K562 (cell line): ENCODE measurements at regions not wholly inside any gene's neighbourhood (a gene's known extent, or its start where the extent isn't known, plus 50 kb on each side); places are given as distances from the start of the nearest gene placed in this dataset.

Source experiments
- DPF2 ChIP-seq: fragments of 450-650 bp; IDR thresholded peaks from 2 replicates; pipeline ENCODE4 v1.6.1; 2016
- HNRNPL ChIP-seq: fragments of 200-400 bp; formaldehyde crosslinking; IDR thresholded peaks from 2 replicates; pipeline ENCODE4 v1.6.1; 2017; ENCODE audit warnings: low read depth, mild to moderate bottlenecking, low read length
- MEF2D ChIP-seq: conservative IDR thresholded peaks from 2 replicates; pipeline ENCODE4 v1.6.1; 2016; ENCODE audit warnings: low read depth, missing genetic modification characterization, missing compliant biosample characterization
- MTA1 ChIP-seq: fragments of 450-650 bp; IDR thresholded peaks from 2 replicates; pipeline ENCODE4 v1.6.1; 2017; ENCODE audit warnings: borderline replicate concordance
- NFYB ChIP-seq: IDR thresholded peaks from 2 replicates; pipeline ENCODE4 v1.6.1; 2011; ENCODE audit warnings: mild to moderate bottlenecking, moderate library complexity; ENCODE audit not compliant: insufficient read length; ENCODE audit errors: extremely low read depth
- NR2C1 ChIP-seq, 2 experiments: fragments of 450-650 bp; IDR thresholded peaks; 2 replicates each; pipeline ENCODE4 v1.6.1; 2017; ENCODE audit warnings: mild to moderate bottlenecking in 2 of 2, antibody characterized with exemption in 1 of 2, inconsistent platforms in 1 of 2, missing compliant biosample characterization in 1 of 2, missing genetic modification characterization in 1 of 2
- PCBP2 ChIP-seq: fragments of 200-400 bp; formaldehyde crosslinking; IDR thresholded peaks from 2 replicates; pipeline ENCODE4 v1.6.1; 2018; ENCODE audit warnings: low read length, low read depth, mild to moderate bottlenecking, moderate library complexity; ENCODE audit not compliant: poor library complexity, severe bottlenecking
- POLR2A ChIP-seq: fragments of 450-650 bp; conservative IDR thresholded peaks from 2 replicates; pipeline ENCODE4 v1.6.1; 2016
- PTBP1 ChIP-seq: fragments of 200-400 bp; formaldehyde crosslinking; IDR thresholded peaks from 2 replicates; pipeline ENCODE4 v1.6.1; 2017; ENCODE audit warnings: low read depth, low read length
- PYGO2 ChIP-seq: fragments of 450-650 bp; IDR thresholded peaks from 2 replicates; pipeline ENCODE4 v1.6.1; 2016; ENCODE audit warnings: mild to moderate bottlenecking, missing genetic modification characterization, moderate library complexity, missing compliant biosample characterization
- SMAD1 ChIP-seq: fragments of 150-350 bp; IDR thresholded peaks from 2 replicates; pipeline ENCODE4 v1.6.1; 2014; ENCODE audit warnings: low read length, low read depth; ENCODE audit not compliant: partially characterized antibody
- TCF3 ChIP-seq: sonication (generic); formaldehyde crosslinking; IDR thresholded peaks from 2 replicates; pipeline ENCODE4 v1.4.0; 2020; ENCODE audit warnings: mild to moderate bottlenecking, missing genetic modification reagents
- TCF7L2 ChIP-seq: fragments of 150-350 bp; IDR thresholded peaks from 2 replicates; pipeline ENCODE4 v1.6.1; 2016; ENCODE audit warnings: low read depth, mild to moderate bottlenecking, low read length, moderate library complexity
- ZNF224 ChIP-seq: sonication (generic); formaldehyde crosslinking; IDR thresholded peaks from 2 replicates; pipeline ENCODE4 v1.8.0; 2022; ENCODE audit warnings: mild to moderate bottlenecking, missing genetic modification reagents
- TF ChIP-seq, protein P1 (sequence below): sonication (generic); formaldehyde crosslinking; IDR thresholded peaks from 2 replicates; pipeline ENCODE4 v1.8.1; 2023; ENCODE audit warnings: mild to moderate bottlenecking, missing genetic modification reagents
- TF ChIP-seq, protein P2 (sequence below): fragments of 250-450 bp; sonication (Bioruptor Pico); IDR thresholded peaks from 2 replicates; pipeline ENCODE4 v1.5.0; 2020; ENCODE audit warnings: mild to moderate bottlenecking
- TF ChIP-seq, protein P3 (sequence below): sonication (generic); formaldehyde crosslinking; IDR thresholded peaks from 2 replicates; pipeline ENCODE4 v1.8.0; 2022; ENCODE audit warnings: mild to moderate bottlenecking, missing genetic modification reagents
- TF ChIP-seq, protein P4 (sequence below): sonication (generic); formaldehyde crosslinking; IDR thresholded peaks from 2 replicates; pipeline ENCODE4 v1.8.1; 2023; ENCODE audit warnings: mild to moderate bottlenecking, missing genetic modification reagents
- TF ChIP-seq, protein P5 (sequence below): fragments of 200-400 bp; formaldehyde crosslinking; IDR thresholded peaks from 2 replicates; pipeline ENCODE4 v1.6.1; 2017; ENCODE audit warnings: mild to moderate bottlenecking, low read depth, low read length, moderate library complexity

DNA sequence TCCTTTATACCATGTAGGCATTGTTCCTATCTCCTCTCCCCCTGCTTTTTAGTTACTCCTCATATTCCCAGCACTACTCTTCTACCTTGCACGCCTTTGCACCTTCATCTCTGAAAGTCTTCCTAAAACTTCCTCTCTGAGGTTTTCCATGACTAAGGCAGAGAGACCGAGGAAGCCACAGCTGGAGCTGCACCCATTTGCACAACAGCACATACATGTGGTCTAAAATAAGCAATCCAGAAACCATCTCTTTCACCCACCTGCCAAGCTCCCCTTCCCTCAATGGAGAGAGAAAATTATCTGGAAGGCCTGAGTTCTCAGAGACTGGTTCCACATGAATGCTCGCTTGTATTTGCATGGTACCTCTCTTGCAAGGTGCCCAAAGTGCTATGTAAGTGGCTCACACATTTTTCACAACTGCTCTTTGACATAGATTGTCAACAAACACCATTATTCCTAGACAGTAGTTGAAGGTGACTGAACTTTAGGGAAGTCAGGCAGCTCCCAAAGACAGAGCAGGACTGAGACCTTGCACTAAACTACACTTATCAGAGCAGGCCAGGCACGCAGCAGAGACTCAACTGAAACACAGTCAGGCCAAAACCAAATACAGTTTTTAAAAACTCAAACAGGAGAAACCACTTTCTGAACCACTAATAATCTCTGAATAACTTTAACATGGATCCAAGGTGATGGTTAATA lies 313.2 kb downstream of the TFAP2A start (continued):
- TF ChIP-seq, protein P1, sequence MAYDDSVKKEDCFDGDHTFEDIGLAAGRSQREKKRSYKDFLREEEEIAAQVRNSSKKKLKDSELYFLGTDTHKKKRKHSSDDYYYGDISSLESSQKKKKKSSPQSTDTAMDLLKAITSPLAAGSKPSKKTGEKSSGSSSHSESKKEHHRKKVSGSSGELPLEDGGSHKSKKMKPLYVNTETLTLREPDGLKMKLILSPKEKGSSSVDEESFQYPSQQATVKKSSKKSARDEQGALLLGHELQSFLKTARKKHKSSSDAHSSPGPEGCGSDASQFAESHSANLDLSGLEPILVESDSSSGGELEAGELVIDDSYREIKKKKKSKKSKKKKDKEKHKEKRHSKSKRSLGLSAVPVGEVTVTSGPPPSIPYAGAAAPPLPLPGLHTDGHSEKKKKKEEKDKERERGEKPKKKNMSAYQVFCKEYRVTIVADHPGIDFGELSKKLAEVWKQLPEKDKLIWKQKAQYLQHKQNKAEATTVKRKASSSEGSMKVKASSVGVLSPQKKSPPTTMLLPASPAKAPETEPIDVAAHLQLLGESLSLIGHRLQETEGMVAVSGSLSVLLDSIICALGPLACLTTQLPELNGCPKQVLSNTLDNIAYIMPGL (CRISPR knock-in tag): no peak
- no peak for TF ChIP-seq NFYB
- no peak for TF ChIP-seq PYGO2 (tag)
- TF ChIP-seq, protein P2, sequence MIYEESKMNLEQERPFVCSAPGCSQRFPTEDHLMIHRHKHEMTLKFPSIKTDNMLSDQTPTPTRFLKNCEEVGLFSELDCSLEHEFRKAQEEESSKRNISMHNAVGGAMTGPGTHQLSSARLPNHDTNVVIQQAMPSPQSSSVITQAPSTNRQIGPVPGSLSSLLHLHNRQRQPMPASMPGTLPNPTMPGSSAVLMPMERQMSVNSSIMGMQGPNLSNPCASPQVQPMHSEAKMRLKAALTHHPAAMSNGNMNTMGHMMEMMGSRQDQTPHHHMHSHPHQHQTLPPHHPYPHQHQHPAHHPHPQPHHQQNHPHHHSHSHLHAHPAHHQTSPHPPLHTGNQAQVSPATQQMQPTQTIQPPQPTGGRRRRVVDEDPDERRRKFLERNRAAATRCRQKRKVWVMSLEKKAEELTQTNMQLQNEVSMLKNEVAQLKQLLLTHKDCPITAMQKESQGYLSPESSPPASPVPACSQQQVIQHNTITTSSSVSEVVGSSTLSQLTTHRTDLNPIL (CRISPR knock-in tag): no peak
- no peak for TF ChIP-seq DPF2
- TF ChIP-seq NR2C1 (IDR thresholded peaks at IDR 0.05): 0 out of 2 replicates have a peak, but pooled peaks have one; percentile 1
- TF ChIP-seq NR2C1 (tag; IDR thresholded peaks at IDR 0.05): no peak; the same call in 1 of the 2 replicates
- no peak for TF ChIP-seq PTBP1
- no peak for TF ChIP-seq POLR2A
- TF ChIP-seq SMAD1: no peak
- no peak for TF ChIP-seq MTA1
- peak; percentile 45; the same call in 1 of the 2 replicates for TF ChIP-seq TCF3 (CRISPR knock-in tag)
- TF ChIP-seq, protein P3, sequence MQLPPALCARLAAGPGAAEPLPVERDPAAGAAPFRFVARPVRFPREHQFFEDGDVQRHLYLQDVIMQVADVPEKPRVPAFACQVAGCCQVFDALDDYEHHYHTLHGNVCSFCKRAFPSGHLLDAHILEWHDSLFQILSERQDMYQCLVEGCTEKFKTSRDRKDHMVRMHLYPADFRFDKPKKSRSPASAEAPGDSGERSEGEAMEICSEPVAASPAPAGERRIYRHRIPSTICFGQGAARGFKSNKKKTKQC (CRISPR knock-in tag): no peak
- no peak for TF ChIP-seq PCBP2
- no peak for TF ChIP-seq HNRNPL
- TF ChIP-seq, protein P4, sequence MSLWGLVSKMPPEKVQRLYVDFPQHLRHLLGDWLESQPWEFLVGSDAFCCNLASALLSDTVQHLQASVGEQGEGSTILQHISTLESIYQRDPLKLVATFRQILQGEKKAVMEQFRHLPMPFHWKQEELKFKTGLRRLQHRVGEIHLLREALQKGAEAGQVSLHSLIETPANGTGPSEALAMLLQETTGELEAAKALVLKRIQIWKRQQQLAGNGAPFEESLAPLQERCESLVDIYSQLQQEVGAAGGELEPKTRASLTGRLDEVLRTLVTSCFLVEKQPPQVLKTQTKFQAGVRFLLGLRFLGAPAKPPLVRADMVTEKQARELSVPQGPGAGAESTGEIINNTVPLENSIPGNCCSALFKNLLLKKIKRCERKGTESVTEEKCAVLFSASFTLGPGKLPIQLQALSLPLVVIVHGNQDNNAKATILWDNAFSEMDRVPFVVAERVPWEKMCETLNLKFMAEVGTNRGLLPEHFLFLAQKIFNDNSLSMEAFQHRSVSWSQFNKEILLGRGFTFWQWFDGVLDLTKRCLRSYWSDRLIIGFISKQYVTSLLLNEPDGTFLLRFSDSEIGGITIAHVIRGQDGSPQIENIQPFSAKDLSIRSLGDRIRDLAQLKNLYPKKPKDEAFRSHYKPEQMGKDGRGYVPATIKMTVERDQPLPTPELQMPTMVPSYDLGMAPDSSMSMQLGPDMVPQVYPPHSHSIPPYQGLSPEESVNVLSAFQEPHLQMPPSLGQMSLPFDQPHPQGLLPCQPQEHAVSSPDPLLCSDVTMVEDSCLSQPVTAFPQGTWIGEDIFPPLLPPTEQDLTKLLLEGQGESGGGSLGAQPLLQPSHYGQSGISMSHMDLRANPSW (CRISPR knock-in tag): no peak
- no peak for TF ChIP-seq TCF7L2
- 0 out of 2 replicates have a peak, but pooled peaks have one; percentile 14 for TF ChIP-seq MEF2D
- TF ChIP-seq ZNF224 (CRISPR knock-in tag): no peak
- TF ChIP-seq, protein P5, sequence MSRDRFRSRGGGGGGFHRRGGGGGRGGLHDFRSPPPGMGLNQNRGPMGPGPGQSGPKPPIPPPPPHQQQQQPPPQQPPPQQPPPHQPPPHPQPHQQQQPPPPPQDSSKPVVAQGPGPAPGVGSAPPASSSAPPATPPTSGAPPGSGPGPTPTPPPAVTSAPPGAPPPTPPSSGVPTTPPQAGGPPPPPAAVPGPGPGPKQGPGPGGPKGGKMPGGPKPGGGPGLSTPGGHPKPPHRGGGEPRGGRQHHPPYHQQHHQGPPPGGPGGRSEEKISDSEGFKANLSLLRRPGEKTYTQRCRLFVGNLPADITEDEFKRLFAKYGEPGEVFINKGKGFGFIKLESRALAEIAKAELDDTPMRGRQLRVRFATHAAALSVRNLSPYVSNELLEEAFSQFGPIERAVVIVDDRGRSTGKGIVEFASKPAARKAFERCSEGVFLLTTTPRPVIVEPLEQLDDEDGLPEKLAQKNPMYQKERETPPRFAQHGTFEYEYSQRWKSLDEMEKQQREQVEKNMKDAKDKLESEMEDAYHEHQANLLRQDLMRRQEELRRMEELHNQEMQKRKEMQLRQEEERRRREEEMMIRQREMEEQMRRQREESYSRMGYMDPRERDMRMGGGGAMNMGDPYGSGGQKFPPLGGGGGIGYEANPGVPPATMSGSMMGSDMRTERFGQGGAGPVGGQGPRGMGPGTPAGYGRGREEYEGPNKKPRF: no peak
